HT-29 (cell line): ENCODE measurements at regions not wholly inside any gene's neighbourhood (a gene's known extent, or its start where the extent isn't known, plus 50 kb on each side); places are given as distances from the start of the nearest gene placed in this dataset.

Experiments used
- DNase-seq: peaks from one replicate; pipeline ENCODE4 v3.0.0-alpha.2; 2015; ENCODE audit warnings: low spot score

GRCh38 chr5:68534131-68534940 lies 318.8 kb downstream of the PIK3R1 start:
- DNase-seq = peak; percentile 54

GRCh38 chr5:68534956-68535520 lies 319.5 kb downstream of the PIK3R1 start:
- DNase-seq = no peak

DNA sequence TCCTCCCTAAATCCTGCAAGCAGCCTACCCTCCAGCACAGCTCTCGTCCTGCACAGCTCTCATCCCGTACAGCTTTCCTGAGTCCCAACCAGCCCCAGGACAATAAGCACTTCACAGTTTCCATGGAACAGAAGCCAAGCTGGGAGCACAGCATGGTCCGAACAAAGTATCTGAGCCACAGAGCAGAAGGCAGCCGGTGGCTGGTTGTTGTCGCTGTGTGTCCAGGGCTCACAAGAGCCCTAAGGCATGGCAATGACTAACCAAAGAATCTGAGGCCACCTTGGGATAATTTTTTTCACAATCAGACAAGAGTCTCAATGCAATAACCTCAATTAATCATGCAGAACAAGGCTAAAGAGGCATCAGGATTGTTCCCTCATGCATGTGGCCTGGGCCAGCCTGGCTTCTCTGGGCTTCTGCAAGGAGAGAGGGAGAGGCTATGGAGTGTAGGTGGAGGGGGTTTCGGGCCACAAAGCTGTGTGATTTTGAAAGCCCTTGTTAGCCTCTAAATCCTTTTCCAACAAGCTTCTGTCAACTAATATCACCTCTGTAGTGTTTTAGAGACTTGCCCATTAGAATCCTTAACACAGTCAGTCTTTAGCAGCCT lies 323.4 kb downstream of the PIK3R1 start:
- no peak for DNase-seq

DNA sequence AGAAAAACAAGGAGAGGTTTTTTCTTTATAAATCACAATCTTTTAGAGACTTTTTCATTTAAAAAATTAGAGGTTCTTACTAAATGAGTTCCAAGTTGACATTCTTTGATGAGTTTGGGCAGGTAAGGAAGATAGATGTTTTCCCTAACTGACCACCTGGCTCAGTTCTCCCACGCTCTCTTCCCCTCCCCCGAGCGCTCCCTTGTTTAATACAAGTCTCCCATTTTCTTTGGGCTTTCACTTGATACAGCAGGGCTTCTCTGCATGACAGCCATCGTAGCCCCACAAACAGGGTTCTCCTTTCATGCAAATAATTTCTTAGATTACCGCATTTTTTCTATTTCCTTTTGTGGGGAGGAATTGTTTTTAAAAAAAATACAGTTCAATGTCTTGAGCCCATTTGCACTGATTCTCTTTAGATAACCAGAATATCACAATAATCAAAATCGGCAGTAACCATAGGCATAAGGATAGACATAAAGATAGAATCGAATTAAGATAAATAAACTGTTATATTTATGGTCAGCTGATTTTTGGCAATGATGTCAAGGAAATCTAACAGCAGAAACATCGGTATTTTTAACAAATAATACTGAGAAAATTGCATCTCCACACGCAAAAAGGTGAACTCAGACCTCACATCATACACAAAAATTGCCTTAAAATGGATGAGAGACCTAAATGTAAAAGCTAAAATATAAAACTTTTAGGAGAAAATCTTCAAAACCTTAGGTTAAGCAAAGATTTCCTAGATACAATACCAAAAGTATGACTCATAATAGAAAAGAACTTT lies 325.4 kb downstream of the PIK3R1 start:
- no peak for DNase-seq

- DNase-seq = no peak
Measured at GRCh38 chr5:68542207-68542606, 326.7 kb downstream of the PIK3R1 start.

DNA sequence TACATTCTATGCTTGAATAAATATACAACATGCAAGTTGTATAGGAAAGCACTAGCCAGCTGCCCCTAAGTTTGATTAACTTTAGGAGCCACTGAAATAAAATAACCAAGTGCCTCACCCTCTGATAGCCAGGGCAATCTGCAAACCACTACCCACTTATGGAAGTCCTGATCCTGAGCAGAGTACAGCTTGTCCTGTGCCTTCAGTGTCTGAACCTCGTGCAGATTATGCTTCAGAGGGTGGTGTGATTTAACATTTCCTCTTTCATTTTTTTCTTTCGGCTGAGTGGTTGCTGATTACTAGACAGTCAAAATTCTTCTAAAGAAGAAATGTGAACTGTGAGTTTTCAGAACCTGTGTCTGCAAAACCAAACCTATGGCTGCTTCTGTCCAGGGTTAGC lies 327.7 kb downstream of the PIK3R1 start:
- DNase-seq = no peak

DNA sequence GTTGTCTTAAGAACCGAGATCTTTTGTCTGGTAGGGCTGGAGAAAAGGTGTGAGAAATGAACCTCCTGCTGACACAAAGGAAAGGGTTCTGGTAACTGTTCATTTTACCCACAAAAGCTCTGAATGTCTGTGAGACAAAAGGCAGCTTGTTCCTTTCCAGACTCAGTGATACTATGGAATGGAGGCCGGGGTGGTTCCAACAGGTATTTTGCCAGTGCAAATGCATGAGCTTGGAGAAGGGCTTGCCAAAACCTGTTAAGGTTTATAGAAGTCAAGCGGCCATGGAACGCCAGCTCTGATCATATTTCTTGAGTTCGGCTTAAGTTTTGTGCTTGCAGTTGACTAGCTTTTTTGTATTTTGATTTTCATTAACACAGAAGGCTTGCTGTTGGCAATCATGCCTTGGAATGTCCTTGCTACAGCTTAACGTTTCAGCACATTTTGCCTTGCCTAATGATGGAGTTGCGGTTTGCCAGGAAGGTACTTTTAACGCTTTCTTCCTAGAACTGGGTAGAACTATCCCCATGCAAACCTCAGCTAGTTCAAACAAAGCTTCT lies 328.6 kb downstream of the PIK3R1 start:
- no peak for DNase-seq

DNA sequence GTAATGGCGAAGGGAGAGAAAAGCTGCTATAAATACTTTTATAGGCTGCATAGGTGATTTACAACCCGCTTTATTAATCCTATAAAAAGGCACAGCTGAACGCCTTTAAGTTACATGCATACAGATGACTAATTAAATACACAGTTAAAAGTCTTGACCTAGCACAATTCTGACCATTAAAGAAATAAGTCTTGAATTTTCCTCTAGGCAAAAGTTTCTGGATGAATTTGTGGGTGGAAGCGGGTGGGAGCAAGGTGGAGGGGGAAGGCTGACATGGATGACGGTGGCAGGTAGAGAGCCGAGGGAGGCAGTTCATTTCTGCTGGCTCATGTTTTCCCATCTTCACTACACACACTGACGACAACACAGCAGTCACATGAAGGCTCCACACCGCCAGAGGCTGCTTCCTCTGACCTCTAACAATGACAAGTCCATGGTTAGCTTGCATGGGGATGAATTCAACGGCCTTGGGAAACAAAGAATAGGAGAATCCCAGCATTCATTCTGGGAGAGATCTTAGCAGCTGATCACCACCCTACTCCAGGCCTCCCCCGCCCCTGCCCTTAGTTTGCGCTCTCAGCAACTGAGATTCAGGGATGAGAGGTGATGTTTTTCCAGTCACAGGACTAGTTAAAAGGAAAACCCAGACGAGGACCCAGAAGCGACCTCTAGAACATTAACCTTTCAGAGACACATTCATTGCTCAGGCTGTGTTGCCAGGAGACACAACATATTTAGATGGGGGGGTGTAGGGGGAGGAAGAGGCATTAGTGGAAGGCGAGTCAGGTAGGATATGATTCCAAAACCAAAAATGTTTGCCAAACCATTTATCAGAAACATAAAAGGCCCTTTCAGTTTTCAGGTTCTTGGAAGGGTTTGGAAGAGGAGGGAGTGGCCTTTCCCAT lies 329.3 kb downstream of the PIK3R1 start:
- DNase-seq = peak; percentile 87

DNA sequence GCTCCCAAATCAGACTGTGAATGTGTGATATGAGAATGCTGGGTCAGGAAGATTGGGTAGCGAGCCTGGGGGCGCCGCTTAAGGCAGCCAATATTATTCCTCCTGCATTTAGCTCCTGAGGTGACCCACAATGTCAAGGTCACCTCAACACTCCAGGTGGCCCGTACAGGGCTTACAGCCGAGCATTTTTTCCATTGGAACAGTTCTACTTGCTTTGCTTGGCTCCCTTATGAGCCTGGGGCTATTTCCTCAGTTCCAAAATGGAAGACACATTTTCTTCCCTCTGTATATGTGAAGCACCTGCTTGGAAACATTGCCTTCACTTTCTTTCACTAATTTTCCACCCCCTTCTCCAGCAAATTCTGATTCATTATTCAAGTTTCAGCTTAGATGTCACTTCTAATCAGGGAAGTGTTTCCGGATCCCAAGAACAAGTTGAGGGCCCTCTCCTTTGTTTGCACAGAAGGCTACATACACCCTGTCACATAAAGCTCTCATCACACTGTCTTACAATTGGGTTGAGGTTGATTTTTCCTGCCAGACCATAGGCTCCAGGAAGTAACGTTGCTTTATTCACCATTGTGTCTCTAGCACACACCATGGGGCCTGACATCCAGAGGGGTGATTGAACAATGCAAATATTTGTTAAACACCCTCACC lies 330.2 kb downstream of the PIK3R1 start:
- DNase-seq = no peak

DNA sequence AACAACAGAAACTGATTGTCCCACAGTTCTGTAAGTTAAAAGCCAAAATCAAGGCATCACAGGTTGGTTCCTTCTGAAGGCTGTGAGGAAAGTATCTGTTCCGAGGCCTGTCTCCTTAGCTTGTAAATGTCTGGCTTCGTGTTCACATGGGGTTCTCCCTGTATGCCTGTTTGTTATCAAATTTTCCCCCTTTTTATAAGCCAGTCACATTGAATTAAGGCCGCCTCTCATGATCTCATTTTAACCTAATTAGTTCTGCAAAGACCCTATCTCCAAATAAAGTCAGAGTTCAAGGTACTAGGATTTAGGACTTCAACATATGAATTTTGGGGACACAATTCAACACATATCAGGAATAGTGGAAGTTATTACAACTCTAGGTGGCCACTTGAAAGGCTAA lies 331.5 kb downstream of the PIK3R1 start:
- no peak for DNase-seq

DNA sequence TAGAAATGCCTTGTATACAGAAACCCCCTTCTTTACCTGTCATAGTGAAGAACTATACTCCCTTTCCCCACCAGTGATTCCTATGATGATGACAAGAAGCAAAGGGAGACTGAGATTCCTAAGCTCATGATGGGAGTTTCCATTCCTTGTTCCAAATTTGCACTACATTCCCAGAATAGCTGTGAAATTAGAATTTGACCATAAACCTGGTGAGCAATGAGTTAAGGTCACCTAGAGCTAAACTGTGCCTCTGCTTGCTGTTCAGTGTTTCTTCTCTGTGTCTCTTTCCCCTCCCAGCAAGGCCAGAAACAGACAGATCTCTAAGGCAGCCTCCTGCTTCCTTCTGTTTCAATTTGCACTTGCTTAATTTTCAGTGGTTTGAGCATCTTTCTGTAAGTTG lies 332.1 kb downstream of the PIK3R1 start:
- no peak for DNase-seq

DNA sequence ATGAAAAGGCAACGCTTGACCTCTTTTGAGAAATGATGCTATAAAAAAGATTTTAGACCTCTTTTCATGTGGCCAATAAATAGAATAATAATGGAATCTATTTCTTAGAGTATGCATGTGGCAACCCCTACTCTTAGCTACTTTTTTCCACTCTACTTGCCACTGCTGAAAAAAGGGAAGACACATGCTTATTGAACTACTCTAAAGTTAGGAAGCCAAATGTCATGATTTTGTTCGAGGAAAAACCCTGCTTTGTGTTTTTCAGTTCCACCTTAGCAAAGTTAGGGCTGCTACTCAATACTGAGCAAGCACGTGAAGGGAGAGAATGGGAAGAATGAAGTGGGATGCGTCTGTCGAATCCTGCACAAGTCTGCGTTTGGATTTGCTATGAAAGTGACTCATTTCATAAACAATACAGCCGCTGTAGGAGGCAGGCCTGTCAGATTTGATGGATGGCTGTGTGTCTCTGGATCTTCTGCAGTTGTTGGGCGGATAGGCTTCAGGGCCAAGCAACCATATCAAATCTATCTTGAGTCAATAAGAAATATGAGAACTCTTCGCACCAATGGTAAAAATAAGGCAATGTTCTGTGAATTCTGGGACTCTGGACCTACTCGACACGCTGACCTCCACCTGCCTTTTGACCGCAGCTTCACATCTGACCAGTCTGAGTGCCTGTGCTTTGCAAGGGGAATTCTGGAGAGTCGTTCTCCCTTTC lies 333.6 kb downstream of the PIK3R1 start:
- DNase-seq = peak; percentile 80

DNA sequence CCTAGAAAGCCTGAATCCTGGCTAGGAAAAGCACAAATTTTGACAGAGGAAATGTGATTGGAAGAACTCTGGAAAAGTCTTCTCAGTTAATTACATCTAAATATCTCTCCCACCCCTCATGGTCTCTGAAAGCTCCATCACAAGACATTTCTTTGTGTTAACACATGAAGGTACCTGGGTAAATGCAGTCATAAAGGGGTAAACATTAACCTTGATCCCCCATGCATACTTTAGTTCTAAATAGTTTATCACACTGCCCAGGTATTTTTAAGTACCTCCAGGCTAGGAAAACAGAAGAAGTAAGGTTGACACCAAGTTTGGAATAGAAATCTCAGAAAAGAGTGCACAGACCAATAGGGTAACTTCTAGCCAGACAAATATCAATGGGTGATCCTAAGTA lies 334.5 kb downstream of the PIK3R1 start:
- DNase-seq = no peak

DNA sequence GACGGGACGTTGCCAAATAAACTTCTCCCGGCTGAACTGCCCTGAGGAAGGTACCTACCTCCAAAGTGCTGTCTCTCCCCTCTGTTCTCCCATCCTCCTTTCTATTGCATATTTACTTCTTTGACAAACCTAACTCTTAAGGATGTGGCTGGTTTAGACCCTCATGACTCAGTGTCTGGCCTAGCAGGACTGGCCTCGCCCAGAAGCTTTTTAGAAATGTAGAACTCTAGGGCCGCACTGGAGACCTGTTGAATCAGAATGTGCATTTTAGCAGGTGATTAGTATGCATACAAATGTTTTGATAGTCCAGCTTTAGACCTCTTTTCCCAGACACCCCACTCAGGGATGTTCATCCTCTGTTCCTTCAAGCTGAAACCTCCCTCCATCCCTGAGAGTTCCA lies 335.9 kb downstream of the PIK3R1 start:
- DNase-seq = no peak

DNA sequence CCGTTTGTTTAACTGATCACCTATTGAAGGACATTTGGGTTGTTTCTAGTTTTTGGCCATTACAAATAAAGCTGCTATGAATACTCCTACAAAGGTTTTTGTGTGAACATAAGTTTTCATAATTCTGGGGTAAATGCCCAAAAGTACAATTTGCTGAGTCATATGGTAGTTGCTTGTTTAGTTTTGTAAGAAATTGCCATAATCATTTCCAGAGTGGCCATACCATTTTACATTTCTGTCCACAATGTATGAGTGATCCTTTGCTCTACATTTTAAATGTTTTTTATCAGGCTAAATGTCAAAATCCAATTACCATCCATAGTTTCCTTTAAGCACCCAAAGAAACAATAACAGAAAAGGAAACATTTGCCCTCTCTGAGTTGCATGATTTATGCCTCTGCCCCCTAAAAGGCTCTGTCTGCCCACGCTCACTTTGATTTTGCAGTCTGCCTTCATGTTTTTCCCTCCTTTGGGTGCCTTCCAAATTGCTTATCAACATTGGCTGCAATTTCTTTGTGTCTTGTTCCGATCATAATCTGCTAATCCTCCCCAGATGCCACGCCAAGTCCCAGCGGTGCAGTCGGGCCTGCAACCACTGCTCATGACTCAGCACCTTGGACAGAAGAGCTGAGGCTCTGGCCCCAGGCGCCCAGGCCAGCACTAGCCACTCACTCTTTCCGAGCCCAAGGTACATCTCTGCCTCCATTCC lies 339.2 kb downstream of the PIK3R1 start:
- DNase-seq = no peak

DNA sequence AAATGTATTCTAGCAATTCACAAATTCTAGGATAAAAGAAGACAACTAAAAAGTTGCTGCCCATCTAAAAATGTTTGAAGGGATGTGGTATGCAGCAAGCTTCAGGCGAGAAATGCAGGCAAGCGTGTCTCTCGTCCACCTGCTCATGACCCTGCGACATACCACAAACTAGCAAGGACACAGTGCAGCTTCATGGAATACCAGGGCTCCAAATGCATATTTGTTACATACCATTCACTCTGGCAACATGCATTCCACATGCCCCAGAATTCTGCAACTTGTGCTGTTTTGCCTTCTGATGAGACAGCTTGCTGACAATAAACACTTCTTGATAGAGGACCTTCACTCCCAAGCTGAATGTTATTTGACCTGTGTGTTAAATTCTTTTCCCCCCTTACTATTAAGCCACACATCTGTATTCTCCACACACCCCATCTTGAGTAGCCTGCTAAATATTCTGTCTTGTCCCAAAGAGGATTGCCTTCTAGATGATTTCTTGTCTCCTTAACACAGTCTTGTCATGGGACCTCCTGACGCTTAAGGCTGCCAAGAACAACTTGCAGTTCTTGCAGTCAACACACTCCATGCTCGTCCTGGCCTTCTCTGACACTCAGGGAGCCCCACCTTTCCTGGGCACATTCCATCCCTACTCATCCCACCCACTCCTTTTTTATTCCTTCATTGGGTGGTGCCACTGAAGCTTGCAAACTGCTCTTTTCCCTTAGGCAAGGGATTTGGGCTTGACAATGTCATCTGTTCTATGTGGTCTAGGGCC lies 340.5 kb downstream of the PIK3R1 start:
- no peak for DNase-seq

- no peak for DNase-seq
Measured at GRCh38 chr5:68557162-68557936, 341.8 kb downstream of the PIK3R1 start.
